GM19467 (cell line): ENCODE measurements at regions not wholly inside any gene's neighbourhood (a gene's known extent, or its start where the extent isn't known, plus 50 kb on each side); places are given as distances from the start of the nearest gene placed in this dataset.
"Not testable (repeated sequence)": the region's sequence is repeated elsewhere in the genome, so short reads cannot be mapped to it uniquely, and the experiment has no call there.

Experiments
- ATAC-seq: cut with Tn5 transposase; IDR thresholded peaks from one replicate; pipeline ENCODE4 v1.9.1; 2021; ENCODE audit warnings: mild to moderate bottlenecking, moderate library complexity; ENCODE audit not compliant: unreplicated experiment

DNA sequence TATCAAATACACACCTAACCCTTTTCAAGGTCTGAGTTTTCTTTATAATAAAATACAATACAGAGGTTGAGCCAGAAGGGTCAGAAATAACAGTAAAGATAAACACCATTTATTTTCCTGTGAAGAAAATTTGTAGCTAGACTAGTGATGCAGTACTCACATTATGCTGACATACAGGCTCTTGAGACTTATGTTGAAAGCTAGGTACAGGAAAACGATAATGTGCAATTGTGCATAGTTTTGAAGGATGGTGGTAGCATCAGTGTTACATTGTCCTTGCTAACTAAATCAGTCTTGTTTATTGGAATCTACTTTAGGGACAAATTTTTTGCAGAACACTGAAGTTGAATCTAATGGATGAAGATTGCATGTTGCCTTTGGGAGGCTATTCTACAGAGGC lies 1877.2 kb downstream of the PCDH7 start:
- no peak for ATAC-seq

GRCh38 chr4:32601848-32602247 lies 1881.7 kb downstream of the PCDH7 start:
- no peak for ATAC-seq

DNA sequence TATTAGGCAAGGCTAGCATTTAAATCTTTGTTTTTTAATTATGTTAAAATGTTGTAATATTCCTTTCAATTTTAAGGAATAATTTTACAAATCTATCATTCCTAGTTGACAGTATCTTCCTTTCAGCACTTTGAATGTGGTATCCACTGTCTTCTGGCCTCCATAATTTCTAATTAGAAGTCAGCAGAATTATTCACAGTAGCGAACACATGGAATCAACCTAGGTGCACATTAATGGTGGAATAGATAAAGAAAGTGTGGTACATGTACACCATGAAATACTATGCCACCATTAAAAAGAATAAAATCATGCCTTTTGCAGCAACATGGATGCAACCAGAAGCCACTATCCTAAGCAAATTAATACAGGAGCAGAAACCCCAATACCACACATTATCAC lies 1887.8 kb downstream of the PCDH7 start:
- ATAC-seq: no peak

DNA sequence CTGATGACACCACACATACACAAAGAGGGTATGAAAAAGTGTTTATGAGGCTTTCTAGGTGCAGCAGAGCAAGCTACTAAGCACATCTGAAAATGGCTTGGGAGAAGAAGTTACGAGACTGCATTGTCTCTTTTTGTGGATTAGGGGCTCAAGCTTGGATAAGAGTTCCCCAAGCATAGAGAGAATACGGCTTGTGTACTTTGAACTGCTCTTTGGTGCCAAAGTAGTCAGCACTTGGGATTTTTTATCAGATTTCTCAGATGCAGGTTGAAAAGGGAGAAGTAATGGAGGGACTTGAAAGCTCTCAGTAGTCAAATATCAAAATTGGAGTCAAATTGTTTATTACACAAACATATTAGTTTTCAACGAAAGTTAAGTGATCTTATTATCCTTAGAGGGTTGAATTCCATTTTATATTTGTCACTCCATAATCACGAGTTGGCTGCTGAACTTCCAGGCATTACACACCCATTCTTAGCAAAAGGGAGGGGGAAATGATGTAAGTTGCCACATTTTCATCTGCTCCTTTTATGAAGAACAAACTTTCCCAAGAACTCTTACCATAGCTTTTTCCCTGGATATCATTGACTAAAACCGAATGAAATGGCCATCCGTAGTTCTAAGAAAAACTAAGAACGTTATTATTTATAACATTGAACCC lies 1904.9 kb downstream of the PCDH7 start:
- ATAC-seq: no peak

GRCh38 chr4:32625687-32626337 lies 1905.6 kb downstream of the PCDH7 start:
- no peak for ATAC-seq

- ATAC-seq: no peak
Observed at GRCh38 chr4:32631831-32632230, 1911.7 kb downstream of the PCDH7 start.

- no peak for ATAC-seq
Observed at GRCh38 chr4:32633421-32633820, 1913.3 kb downstream of the PCDH7 start.

DNA sequence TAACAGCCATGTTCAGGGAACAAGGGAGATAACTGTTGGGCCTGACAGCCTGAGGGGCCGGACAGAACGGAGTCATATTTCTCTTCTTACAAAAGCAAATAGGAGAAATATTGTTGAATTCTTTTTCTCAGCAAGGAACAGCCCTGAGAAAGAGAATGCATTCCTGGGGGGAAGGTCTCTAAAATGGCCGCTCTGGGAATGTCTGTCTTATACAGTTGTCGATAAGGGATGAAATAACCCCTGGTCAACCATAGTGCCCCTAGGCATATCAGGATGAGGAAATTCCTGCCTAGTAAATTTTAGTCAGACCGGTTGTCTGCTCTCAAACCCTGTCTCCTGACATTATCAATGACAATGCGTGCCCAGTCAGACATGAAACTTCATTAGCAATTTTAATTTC lies 1925.5 kb downstream of the PCDH7 start:
- ATAC-seq: no peak

DNA sequence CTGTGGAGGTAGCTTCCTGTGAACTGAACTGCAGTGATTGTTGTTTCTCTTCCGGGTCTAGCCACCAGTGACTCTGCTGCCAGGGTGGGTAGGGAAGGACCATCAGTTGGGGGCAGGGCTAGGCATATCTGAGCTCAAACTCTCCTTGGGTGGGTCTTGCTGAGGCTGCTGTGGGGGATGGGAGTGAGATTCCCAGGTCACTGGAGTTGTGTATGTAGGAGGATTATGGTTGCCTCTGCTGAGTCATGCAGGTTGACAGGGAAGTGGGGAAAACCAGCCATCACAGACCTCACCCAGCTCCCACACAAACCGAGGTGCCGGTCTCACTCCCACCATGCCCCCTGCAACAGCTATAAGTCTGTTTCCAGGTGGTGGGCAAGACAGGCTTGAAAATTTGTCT lies 1937.8 kb downstream of the PCDH7 start:
- ATAC-seq: no peak

DNA sequence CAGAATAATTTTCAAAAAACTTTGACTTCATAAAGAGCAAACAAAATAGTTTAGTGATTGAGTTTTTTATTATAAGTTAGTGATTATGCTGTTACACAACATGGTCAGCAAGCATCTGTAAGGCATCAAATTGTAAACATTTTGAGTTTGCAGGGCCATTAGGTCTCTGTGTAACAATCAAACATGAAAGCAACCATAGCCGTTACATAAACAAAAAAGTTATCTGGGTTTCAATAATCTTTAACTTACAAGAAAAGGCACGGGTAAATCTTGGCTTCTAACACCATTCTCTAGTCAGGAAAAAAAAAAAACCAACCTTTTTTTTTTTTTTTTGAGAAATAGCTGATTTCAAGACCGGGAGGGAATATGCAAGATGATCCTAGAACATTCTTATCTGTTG lies 1941.1 kb downstream of the PCDH7 start:
- ATAC-seq: no peak

GRCh38 chr4:32662803-32663202 lies 1942.6 kb downstream of the PCDH7 start:
- ATAC-seq: no peak

- ATAC-seq: no peak
Observed at GRCh38 chr4:32672359-32672758, 1952.2 kb downstream of the PCDH7 start.

DNA sequence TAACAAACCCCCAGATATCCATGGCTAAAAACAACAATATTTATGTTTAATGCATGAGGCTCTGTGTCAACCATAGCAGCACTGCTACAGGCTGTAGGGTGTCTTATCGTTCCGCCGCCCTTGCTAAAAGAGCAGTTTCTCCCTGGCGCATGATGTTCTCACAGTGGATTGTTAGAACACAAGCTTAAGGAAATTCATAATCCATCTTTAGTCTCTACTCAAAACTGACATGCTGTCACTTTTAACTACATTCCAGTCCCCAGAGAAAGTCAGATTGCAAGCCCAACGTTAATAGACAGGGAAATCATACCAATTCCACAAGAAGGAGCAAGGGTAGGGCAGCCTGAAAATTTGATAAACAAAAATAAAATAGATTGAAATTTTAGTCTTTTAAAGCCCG lies 1960.8 kb downstream of the PCDH7 start:
- ATAC-seq: no peak

DNA sequence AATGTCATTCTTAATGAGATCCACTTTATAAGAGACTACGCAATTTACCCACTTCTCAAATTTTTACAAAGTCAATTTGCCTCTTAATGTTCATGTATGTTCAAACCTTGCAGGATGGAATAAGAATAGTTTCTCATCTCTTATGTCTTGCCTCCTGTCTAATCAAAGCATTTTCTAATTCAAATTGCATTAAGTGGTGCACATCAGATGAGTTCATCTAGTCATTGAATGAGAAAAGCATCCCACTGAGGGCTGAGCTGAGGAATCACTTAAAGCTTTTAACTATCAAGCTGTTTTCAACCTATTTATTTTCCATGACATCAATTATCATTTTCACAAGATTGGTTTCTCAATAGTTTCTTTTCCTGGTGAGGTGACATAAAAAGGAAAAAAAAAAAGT lies 1964.0 kb downstream of the PCDH7 start:
- no peak for ATAC-seq

GRCh38 chr4:32686123-32686522 lies 1966.0 kb downstream of the PCDH7 start:
- no peak for ATAC-seq

DNA sequence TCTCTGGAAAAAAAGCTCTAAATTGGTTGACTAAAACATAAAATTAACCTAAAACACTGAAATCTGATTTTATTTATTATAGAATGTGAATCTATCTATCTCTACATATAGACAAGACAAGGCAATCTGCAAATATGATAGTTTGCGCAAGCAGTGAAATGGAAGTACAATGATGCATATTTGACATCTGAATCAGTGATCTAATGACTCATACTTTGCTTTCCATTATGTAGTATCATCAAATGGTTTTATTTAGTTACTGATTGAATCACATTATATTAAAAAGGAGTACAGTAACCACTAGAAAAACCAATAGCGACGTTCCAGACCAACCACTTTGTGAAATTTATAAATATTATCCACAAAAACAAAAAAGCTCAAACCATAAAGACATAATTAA lies 1969.3 kb downstream of the PCDH7 start:
- ATAC-seq: no peak

- no peak for ATAC-seq
Observed at GRCh38 chr4:32697281-32697814, 1977.2 kb downstream of the PCDH7 start.

- ATAC-seq: no peak
Observed at GRCh38 chr4:32700838-32701237, 1980.7 kb downstream of the PCDH7 start.

DNA sequence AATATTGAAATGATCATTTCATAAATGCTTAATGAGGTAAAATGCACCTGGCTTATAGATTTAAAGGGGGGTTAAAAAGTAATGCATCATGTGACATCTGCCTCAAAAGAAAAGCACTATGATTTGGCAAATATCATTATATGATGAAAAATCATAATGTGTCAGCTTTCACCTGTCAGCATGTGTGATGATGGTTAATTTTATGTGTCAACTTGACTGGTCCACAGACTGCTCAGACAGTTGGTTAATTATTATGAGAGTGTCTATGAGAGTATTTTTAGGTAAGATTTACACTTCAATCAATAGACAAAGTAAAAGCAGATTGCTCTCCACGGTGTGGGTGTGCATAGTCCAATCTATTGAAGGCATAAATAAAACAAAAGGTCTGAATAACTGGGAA lies 1986.7 kb downstream of the PCDH7 start:
- ATAC-seq: no peak

- ATAC-seq: not testable (repeated sequence)
Observed at GRCh38 chr4:32716090-32716620, 1996.0 kb downstream of the PCDH7 start.

- ATAC-seq: no peak
Observed at GRCh38 chr4:32735856-32736590, 2015.9 kb downstream of the PCDH7 start.

- no peak for ATAC-seq
Observed at GRCh38 chr4:32744211-32744610, 2024.0 kb downstream of the PCDH7 start.
